DND-41 (cell line): ENCODE measurements at regions not wholly inside any gene's neighbourhood (a gene's known extent, or its start where the extent isn't known, plus 50 kb on each side); places are given as distances from the start of the nearest gene placed in this dataset.

ENCODE experiments used
- EZH2 ChIP-seq: IDR thresholded peaks from 3 replicates; pipeline ENCODE4 v1.6.1; 2012; ENCODE audit warnings: borderline replicate concordance, low read depth, mild to moderate bottlenecking, moderate library complexity, low read length, inconsistent platforms; ENCODE audit not compliant: severe bottlenecking
- TF ChIP-seq, protein P1 (sequence below): IDR thresholded peaks from 2 replicates; pipeline ENCODE4 v1.5.1; 2012; ENCODE audit warnings: borderline replicate concordance, low read length, moderate library complexity, mild to moderate bottlenecking; ENCODE audit not compliant: poor library complexity, severe bottlenecking; ENCODE audit errors: extremely low read depth

DNA sequence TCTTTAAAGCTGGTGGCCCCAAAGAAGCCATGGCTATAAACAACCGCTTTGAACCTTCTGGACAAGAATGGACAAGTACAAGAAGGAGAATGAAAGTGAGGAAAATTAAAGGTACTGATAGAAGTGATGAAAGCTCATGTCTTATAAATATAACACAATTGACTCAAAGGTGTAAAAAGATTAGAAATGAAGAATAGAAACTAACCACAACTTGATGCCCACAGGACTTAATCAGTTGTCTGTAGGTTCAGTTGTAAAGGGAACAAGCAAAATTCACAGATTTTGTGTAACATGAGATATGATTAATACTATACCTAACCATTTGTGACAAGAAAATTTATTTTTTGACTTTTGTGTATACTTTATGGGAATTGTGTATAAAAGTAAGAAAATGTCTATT lies 135.7 kb downstream of the NUP35 start:
- no peak for TF ChIP-seq EZH2
- TF ChIP-seq, protein P1, sequence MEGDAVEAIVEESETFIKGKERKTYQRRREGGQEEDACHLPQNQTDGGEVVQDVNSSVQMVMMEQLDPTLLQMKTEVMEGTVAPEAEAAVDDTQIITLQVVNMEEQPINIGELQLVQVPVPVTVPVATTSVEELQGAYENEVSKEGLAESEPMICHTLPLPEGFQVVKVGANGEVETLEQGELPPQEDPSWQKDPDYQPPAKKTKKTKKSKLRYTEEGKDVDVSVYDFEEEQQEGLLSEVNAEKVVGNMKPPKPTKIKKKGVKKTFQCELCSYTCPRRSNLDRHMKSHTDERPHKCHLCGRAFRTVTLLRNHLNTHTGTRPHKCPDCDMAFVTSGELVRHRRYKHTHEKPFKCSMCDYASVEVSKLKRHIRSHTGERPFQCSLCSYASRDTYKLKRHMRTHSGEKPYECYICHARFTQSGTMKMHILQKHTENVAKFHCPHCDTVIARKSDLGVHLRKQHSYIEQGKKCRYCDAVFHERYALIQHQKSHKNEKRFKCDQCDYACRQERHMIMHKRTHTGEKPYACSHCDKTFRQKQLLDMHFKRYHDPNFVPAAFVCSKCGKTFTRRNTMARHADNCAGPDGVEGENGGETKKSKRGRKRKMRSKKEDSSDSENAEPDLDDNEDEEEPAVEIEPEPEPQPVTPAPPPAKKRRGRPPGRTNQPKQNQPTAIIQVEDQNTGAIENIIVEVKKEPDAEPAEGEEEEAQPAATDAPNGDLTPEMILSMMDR = no peak
